ENCODE measurements at regions not wholly inside any gene's neighbourhood (a gene's known extent, or its start where the extent isn't known, plus 50 kb on each side); places are given as distances from the start of the nearest gene placed in this dataset.

- Histone ChIP-seq H3K4me1 (ENCODE audit: insufficient read depth, low read length) (no peaks in the 10 kb centered on the region), H3K27ac (ENCODE audit: low read depth in 1 of 2, low read length in 2 of 2) (no peak overlapping the region), H3K36me3 (ENCODE audit: insufficient read depth, low read length) (no peaks in the 10 kb centered on the region), H3K27me3 (ENCODE audit: control insufficient read depth in 1 of 2, insufficient read depth in 2 of 2, low read length in 2 of 2) (no peaks in the 10 kb centered on the region), H3K4me3 (ENCODE audit: low read length) (no peak overlapping the region), H3K9me3 (ENCODE audit: control insufficient read depth in 1 of 2, insufficient read depth in 1 of 2, low read length in 2 of 2) (no peaks in the 10 kb centered on the region)
- intact Hi-C loops (cut with DNase I, micrococcal nuclease), result no loop called here
- TF ChIP-seq CTCF (IDR thresholded peaks at IDR 0.05), result no peak
- H3K36me3 Mint-ChIP-seq (ENCODE audit: low read depth), result no peaks in the 10 kb centered on the region
- no peaks in the 10 kb centered on the region for H3K27me3 Mint-ChIP-seq
- DNase-seq, result no peak
- no peak overlapping the region for H3K27ac Mint-ChIP-seq
- no peak for ATAC-seq (ENCODE audit: poor library complexity)
- no peaks in the 10 kb centered on the region for H3K4me1 Mint-ChIP-seq (ENCODE audit: low read depth)
- ChIA-PET POLR2A (no interaction called here), CTCF (no interaction called here)
- H3K4me3 Mint-ChIP-seq, result no peak overlapping the region
- no peaks in the 10 kb centered on the region for H3K9me3 Mint-ChIP-seq
These were observed 190.4 kb upstream of the TLL1 start for GRCh38 chr4:165682611-165683010.

DNA sequence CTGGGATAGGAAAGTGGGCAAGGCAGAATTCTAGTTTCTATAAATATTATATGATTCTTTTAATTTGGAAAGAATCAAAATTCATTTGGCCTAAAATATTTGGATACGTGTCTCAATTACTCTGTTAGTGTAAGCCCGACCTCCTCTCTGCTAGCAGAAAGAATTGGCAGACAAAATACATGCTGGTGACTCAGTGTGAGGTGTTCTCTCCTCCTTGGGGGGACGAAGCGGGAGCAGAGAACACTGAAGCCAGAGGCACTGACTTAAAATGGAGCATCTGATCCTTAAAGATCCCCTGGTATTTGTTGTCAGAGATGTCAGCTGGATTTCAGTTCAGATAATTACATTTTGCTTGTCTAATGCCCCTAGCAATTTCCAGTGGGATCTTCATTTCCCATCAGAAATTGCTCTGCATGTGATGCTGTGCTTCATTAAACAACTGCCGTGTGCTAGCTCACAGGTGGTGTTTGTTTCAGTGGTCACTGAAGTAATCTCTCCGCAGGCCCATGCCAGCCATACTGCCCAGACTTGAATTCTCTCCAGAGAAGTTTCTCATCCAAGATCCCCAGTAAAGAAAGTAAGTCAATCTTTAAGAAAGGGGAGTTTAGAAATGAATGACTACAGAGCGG is 188.7 kb upstream of the TLL1 start:
- DNase-seq, result no peak
- CTCF ChIA-PET, result no interaction called here
- Mint-ChIP-seq H3K4me3 (no peak overlapping the region), H3K36me3 (ENCODE audit: low read depth) (no peaks in the 10 kb centered on the region), H3K9me3 (no peaks in the 10 kb centered on the region), H3K27ac (no peak overlapping the region), H3K4me1 (ENCODE audit: low read depth) (no peaks in the 10 kb centered on the region), H3K27me3 (no peaks in the 10 kb centered on the region)
- POLR2A ChIA-PET, result no interaction called here
- no peak for TF ChIP-seq CTCF (IDR thresholded peaks at IDR 0.05)
- Histone ChIP-seq H3K36me3 (ENCODE audit: insufficient read depth, low read length) (no peaks in the 10 kb centered on the region), H3K27me3 (ENCODE audit: control insufficient read depth in 1 of 2, insufficient read depth in 2 of 2, low read length in 2 of 2) (no peaks in the 10 kb centered on the region), H3K27ac (ENCODE audit: low read depth in 1 of 2, low read length in 2 of 2) (no peak overlapping the region), H3K9me3 (ENCODE audit: control insufficient read depth in 1 of 2, insufficient read depth in 1 of 2, low read length in 2 of 2) (no peaks in the 10 kb centered on the region), H3K4me3 (ENCODE audit: low read length) (no peak overlapping the region), H3K4me1 (ENCODE audit: insufficient read depth, low read length) (no peaks in the 10 kb centered on the region)
- intact Hi-C loops (cut with DNase I, micrococcal nuclease), result no loop called here
- ATAC-seq (ENCODE audit: poor library complexity), result no peak

GRCh38 chr4:165686756-165687155 is 186.3 kb upstream of the TLL1 start:
- no peak overlapping the region for H3K4me3 ChIP-seq (ENCODE audit: low read length)
- H3K27ac ChIP-seq (ENCODE audit: low read depth in 1 of 2, low read length in 2 of 2), result no peak overlapping the region
- no peak for TF ChIP-seq CTCF (IDR thresholded peaks at IDR 0.05)
- no peaks in the 10 kb centered on the region for H3K27me3 ChIP-seq (ENCODE audit: control insufficient read depth in 1 of 2, insufficient read depth in 2 of 2, low read length in 2 of 2)
- ChIA-PET POLR2A (no interaction called here), CTCF (no interaction called here)
- ATAC-seq (ENCODE audit: poor library complexity) (no peak), DNase-seq (no peak)
- Mint-ChIP-seq H3K9me3 (no peaks in the 10 kb centered on the region), H3K36me3 (ENCODE audit: low read depth) (no peaks in the 10 kb centered on the region), H3K27me3 (no peaks in the 10 kb centered on the region), H3K4me1 (ENCODE audit: low read depth) (no peaks in the 10 kb centered on the region), H3K4me3 (no peak overlapping the region), H3K27ac (no peak overlapping the region)
- no peaks in the 10 kb centered on the region for H3K4me1 ChIP-seq (ENCODE audit: insufficient read depth, low read length)
- intact Hi-C loops (cut with DNase I, micrococcal nuclease), result no loop called here
- no peaks in the 10 kb centered on the region for H3K9me3 ChIP-seq (ENCODE audit: control insufficient read depth in 1 of 2, insufficient read depth in 1 of 2, low read length in 2 of 2)
- no peaks in the 10 kb centered on the region for H3K36me3 ChIP-seq (ENCODE audit: insufficient read depth, low read length)
